ENCODE measurements at regions not wholly inside any gene's neighbourhood (a gene's known extent, or its start where the extent isn't known, plus 50 kb on each side); places are given as distances from the start of the nearest gene placed in this dataset.

GRCh38 chr4:148503681-148504080, 61.5 kb upstream of the NR3C2 start:
- DNase-seq: no peak

- no peak for DNase-seq
These were observed 55.0 kb upstream of the NR3C2 start for GRCh38 chr4:148497258-148497657.

GRCh38 chr4:148495463-148495862, 53.2 kb upstream of the NR3C2 start:
- no peak for DNase-seq
